Fibroblast of the aortic adventitia (primary cell): ENCODE measurements at regions not wholly inside any gene's neighbourhood (a gene's known extent, or its start where the extent isn't known, plus 50 kb on each side); places are given as distances from the start of the nearest gene placed in this dataset.
A peak's percentile ranks its signal among the peaks of the same experiment; 100 is the strongest.
"Not testable (repeated sequence)": the region's sequence is repeated elsewhere in the genome, so short reads cannot be mapped to it uniquely, and the experiment has no call there.

Experiments
- DNase-seq: peaks from one replicate; pipeline ENCODE4 v3.0.0-alpha.2; 2010; ENCODE audit warnings: low read depth
- H3K4me3 ChIP-seq: 2 replicates; pipeline ENCODE4 v1.5.1; 2011; ENCODE audit warnings: low read depth, mild to moderate bottlenecking, control low read depth, low read length, moderate library complexity
- TF ChIP-seq, protein P1 (sequence below): IDR thresholded peaks from 2 replicates; pipeline ENCODE4 v1.5.1; 2011; ENCODE audit warnings: mild to moderate bottlenecking, low read length, control low read depth, inconsistent platforms; ENCODE audit not compliant: insufficient read depth

- DNase-seq, result no peak
- TF ChIP-seq, protein P1, sequence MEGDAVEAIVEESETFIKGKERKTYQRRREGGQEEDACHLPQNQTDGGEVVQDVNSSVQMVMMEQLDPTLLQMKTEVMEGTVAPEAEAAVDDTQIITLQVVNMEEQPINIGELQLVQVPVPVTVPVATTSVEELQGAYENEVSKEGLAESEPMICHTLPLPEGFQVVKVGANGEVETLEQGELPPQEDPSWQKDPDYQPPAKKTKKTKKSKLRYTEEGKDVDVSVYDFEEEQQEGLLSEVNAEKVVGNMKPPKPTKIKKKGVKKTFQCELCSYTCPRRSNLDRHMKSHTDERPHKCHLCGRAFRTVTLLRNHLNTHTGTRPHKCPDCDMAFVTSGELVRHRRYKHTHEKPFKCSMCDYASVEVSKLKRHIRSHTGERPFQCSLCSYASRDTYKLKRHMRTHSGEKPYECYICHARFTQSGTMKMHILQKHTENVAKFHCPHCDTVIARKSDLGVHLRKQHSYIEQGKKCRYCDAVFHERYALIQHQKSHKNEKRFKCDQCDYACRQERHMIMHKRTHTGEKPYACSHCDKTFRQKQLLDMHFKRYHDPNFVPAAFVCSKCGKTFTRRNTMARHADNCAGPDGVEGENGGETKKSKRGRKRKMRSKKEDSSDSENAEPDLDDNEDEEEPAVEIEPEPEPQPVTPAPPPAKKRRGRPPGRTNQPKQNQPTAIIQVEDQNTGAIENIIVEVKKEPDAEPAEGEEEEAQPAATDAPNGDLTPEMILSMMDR, result no peak
- H3K4me3 ChIP-seq, result no peak overlapping the region
Observed at GRCh38 chr7:91427051-91427450, 162.8 kb downstream of the FZD1 start.

GRCh38 chr7:91431601-91432000 is 167.4 kb downstream of the FZD1 start:
- DNase-seq, result peak; percentile 37
- H3K4me3 ChIP-seq, result no peak overlapping the region
- TF ChIP-seq, protein P1, result no peak

DNA sequence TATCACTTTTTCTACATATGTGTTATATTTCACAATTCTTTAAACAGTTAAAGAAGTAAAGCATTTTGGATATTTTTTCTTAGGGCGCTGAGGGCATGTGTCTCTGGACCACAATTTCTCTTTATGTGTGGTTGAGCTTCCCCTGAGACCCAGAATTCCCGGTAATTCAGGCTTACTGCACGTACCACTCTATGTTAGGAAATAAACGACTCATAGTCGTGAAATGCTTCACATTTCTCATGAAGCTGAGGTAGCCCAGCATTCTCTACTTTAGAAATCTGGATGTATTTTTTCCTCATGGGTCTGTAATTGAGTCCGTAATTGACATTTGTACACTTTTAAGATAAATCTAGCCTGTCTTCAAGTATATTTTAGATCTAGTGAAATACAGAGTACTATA is 170.6 kb downstream of the FZD1 start:
- DNase-seq, result peak; percentile 21
- H3K4me3 ChIP-seq, result no peak overlapping the region
- TF ChIP-seq, protein P1, result no peak

DNA sequence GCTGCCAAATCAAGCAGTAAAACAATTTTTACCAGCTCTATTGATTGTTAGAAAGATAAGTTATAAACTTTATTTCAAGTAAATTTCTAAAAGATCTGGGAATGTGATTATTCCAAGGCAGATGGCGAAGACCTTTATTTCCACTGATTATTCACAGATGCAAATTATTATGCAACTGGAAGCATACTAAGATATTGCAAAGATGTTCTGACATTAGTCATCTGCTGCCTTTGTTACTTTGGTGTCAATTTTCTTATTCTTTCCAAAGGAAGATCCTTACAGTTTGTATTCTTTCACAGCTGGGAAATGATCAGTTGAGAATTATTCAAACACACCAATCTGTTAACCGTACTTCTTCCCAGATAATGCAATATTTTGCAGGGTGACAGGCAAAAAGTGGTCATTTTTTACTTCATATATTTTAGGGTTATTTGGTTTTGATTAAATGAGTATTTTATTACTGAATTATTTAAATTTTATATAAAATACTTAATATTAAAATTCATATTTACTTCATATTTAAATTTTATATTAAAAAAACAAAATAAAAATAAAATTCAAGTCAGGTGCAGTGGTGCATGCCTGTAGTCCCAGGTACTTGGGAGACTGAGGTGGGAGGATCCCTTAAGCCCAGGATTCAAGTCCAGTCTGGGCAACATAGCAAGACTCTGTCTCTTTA is 171.3 kb downstream of the FZD1 start:
- peak; percentile 7 for DNase-seq

GRCh38 chr7:91436655-91437054 is 172.4 kb downstream of the FZD1 start:
- TF ChIP-seq, protein P1, result no peak
- no peak for DNase-seq
- H3K4me3 ChIP-seq, result no peak overlapping the region

More for the DNA sequence above, 171.3 kb downstream of the FZD1 start:
- H3K4me3 ChIP-seq, result no peak overlapping the region
- TF ChIP-seq, protein P1, result no peak

DNA sequence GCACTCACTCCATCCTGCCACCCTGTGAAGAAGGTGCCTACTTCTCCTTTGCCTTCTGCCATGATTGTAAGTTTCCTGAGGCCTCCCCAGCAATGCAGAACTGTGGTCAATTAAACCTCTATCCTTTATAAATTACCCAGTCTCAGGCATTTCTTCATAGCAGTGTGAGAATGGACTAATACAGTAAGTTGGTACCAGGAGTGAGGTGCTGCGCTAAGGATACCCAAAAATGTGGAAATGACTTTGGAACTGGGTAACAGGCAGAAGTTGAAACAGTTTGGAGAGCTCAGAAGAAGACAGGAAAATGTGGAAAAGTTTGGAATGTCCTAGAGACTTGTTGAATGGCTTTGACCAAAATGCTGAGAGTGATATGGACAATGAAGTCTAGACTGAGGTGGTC is 176.0 kb downstream of the FZD1 start:
- not testable (repeated sequence) for H3K4me3 ChIP-seq, DNase-seq

- TF ChIP-seq, protein P1, result no peak
- DNase-seq, result no peak
Observed at GRCh38 chr7:91443862-91444261, 179.6 kb downstream of the FZD1 start.

More at GRCh38 chr7:91443862-91444261, 179.6 kb downstream of the FZD1 start:
- no peak overlapping the region for H3K4me3 ChIP-seq
